LNCaP clone FGC (cell line): ENCODE measurements at regions not wholly inside any gene's neighbourhood (a gene's known extent, or its start where the extent isn't known, plus 50 kb on each side); places are given as distances from the start of the nearest gene placed in this dataset.

Source experiments
- DNase-seq: peaks from one replicate; pipeline ENCODE4 v3.0.0-alpha.2; 2011; ENCODE audit warnings: low read depth
- H3K4me3 ChIP-seq: 2 replicates; pipeline ENCODE4 v1.5.1; 2011; ENCODE audit warnings: mild to moderate bottlenecking, low read depth, low read length, control low read depth
- CTCF ChIP-seq: IDR thresholded peaks from 2 replicates; pipeline ENCODE4 v1.5.1; 2012; ENCODE audit warnings: mild to moderate bottlenecking; ENCODE audit not compliant: control insufficient read depth, insufficient read depth; ENCODE audit errors: extremely low read depth

- no peak for DNase-seq
- TF ChIP-seq CTCF: no peak
- no peak overlapping the region for H3K4me3 ChIP-seq
Observed at GRCh38 chr2:379778-380177, 91.9 kb upstream of the ALKAL2 start.

DNA sequence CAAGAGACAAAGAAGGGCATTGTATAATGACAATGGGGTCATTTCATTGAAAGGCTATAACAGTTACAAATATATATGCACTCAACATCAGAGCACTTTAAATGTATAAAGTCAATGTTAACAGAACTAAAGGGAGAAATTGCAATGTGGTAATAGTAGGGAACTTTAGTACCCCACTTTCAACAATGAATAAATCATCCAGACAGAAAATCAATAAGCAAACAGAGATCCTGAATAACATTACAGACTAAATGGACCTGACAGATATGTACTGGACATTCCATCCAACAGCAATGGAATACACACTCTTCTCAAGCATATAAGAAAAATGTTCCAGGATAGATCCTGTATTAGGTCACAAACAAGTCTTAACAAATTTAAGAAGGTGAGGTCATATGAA, 90.5 kb upstream of the ALKAL2 start:
- no peak for TF ChIP-seq CTCF
- no peak for DNase-seq
- H3K4me3 ChIP-seq: no peak overlapping the region

DNA sequence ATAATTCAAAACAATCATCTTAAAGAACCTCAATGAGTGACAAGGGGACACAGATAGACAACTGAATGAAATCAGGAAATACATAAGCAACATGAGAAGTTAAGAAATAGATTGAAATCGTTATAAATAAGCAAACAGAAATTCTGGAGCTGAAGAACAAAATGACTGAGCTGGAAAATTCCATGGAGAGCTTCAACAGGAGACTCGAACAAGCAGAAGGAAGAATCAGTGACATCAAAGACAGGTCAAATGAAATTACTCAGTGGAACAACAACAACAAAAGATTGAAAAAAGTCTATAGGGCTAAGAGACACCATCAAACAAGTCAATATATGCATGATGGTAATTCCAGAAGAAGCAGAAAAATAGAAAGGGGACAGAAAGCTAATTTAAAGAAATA, 89.5 kb upstream of the ALKAL2 start:
- DNase-seq: no peak
- no peak overlapping the region for H3K4me3 ChIP-seq
- TF ChIP-seq CTCF: no peak

- no peak overlapping the region for H3K4me3 ChIP-seq
- no peak for DNase-seq
- no peak for TF ChIP-seq CTCF
Observed at GRCh38 chr2:375956-376307, 88.0 kb upstream of the ALKAL2 start.

DNA sequence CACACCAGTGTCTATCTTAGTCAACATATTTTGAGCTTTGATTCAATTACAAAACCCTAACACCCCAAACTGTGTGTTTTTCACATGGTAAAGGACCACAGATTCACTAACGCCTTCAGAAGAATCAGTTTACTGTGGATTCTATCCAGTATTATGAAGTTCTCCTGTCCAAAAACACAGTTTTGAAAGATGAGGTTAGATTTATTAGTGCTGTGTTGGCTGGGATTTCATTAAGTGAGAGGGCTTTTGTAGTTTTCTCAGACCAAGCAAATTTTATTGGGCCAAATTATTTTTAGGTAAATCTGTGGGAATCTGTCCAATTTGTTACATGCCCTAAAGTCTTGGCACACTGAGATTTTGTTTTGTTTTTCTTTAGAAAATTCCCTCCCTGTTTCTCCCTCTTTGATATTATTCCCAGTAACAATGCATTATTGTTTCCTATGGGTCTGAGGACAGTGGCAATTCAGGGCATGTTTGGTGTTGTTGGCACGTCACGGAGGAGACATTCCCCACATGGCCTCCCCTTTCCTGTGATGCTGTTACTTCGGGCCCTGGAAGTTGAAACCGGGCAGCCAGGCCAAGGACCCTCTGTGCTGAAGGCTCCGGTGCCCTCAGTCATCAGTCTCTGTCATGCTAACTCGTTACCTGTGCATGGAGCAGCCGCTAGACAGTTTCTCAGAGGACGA, 87.5 kb upstream of the ALKAL2 start:
- DNase-seq: no peak
- TF ChIP-seq CTCF: no peak
- H3K4me3 ChIP-seq: no peak overlapping the region

GRCh38 chr2:368386-368785, 80.5 kb upstream of the ALKAL2 start:
- H3K4me3 ChIP-seq: no peak overlapping the region
- DNase-seq: no peak
- TF ChIP-seq CTCF: no peak

DNA sequence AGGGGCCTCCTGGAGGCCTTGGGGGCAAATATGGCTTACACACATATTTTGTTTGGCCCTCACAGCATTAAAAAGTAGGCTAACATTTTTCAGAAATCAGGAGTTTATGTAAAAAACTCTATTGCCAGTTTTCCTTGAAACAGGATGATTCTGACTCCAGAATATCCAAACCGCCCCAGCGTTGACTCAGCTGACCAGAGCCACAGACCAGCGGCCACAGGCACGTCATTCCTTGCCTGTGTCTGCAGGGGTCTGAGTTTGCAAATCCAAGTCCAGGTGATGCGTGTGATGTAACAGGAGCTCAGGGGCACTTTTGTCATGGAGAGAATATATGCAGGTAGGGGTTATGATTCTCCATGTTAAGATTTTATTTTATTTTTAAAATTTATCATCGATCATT, 79.4 kb upstream of the ALKAL2 start:
- H3K4me3 ChIP-seq: no peak overlapping the region
- no peak for TF ChIP-seq CTCF
- no peak for DNase-seq
